ENCODE measurements at regions not wholly inside any gene's neighbourhood (a gene's known extent, or its start where the extent isn't known, plus 50 kb on each side); places are given as distances from the start of the nearest gene placed in this dataset.

DNA sequence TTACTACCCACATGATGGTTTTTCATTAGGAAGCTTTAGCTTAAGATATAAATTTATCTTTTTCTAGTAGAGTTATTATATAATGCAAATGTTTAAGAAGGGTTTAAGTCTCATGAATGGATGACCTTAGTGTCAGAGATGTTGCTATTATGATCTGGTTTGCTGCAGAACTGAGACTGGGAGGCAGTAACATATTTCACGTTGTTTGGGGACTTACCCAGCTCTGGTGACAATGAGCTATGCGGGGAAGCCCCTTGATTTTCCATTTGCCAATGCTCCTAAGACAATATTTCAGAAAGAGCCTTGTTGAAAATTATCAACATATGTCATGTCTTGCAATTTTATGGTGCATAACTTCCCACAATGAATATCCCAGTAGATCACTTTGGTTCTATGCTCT is 754.6 kb downstream of the REEP3 start:
- no peaks in the 10 kb centered on the region for H3K36me3 ChIP-seq (replicated peaks in 1 of 2; ENCODE audit: control extremely low read depth in 1 of 2, control insufficient read depth in 1 of 2, extremely low read depth in 1 of 2, insufficient read depth in 2 of 2, low read length in 1 of 2)
- H3K27me3 Mint-ChIP-seq: no peaks in the 10 kb centered on the region
- DNase-seq: no peak
- CTCF ChIA-PET: no interaction called here
- TF ChIP-seq EZH2 (IDR thresholded peaks at IDR 0.05; ENCODE audit: borderline replicate concordance, insufficient read depth, low read depth, low read length, poor library complexity, severe bottlenecking): no peak
- TF ChIP-seq, protein P1, sequence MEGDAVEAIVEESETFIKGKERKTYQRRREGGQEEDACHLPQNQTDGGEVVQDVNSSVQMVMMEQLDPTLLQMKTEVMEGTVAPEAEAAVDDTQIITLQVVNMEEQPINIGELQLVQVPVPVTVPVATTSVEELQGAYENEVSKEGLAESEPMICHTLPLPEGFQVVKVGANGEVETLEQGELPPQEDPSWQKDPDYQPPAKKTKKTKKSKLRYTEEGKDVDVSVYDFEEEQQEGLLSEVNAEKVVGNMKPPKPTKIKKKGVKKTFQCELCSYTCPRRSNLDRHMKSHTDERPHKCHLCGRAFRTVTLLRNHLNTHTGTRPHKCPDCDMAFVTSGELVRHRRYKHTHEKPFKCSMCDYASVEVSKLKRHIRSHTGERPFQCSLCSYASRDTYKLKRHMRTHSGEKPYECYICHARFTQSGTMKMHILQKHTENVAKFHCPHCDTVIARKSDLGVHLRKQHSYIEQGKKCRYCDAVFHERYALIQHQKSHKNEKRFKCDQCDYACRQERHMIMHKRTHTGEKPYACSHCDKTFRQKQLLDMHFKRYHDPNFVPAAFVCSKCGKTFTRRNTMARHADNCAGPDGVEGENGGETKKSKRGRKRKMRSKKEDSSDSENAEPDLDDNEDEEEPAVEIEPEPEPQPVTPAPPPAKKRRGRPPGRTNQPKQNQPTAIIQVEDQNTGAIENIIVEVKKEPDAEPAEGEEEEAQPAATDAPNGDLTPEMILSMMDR (IDR thresholded peaks at IDR 0.05): no peak
- H3K4me3 ChIP-seq (ENCODE audit: control extremely low read depth in 1 of 5, extremely low read depth in 1 of 5, insufficient read depth in 1 of 5, low read depth in 2 of 5, low read length in 4 of 5): no peak overlapping the region
- no peaks in the 10 kb centered on the region for H3K9me3 Mint-ChIP-seq (ENCODE audit: insufficient read depth)
- no peak for ATAC-seq (ENCODE audit: low read depth)
- no peak overlapping the region for H3K27ac ChIP-seq (ENCODE audit: low read length in 2 of 2)
- POLR2A ChIA-PET: no interaction called here
- H3K27me3 ChIP-seq (replicated peaks in 1 of 4; ENCODE audit: control extremely low read depth in 1 of 4, control insufficient read depth in 3 of 4, insufficient read depth in 4 of 4, low read length in 3 of 4): no peaks in the 10 kb centered on the region
- no peak overlapping the region for H2AFZ ChIP-seq (ENCODE audit: insufficient read depth, low read depth, low read length, poor library complexity, severe bottlenecking)
- no peaks in the 10 kb centered on the region for H3K4me1 ChIP-seq (ENCODE audit: control insufficient read depth in 2 of 2, insufficient read depth in 2 of 2, low read length in 2 of 2)
- no peaks in the 10 kb centered on the region for H3K79me2 ChIP-seq (ENCODE audit: control insufficient read depth, insufficient read depth, low read length)
- WGBS (ENCODE audit: insufficient coverage): 40% methylated on average over 1 of the region's 2 CpGs
- no peaks in the 10 kb centered on the region for H3K4me1 Mint-ChIP-seq
- H3K4me3 Mint-ChIP-seq: no peak overlapping the region
- intact Hi-C loops (cut with micrococcal nuclease): no loop called here
- no peaks in the 10 kb centered on the region for H4K20me1 ChIP-seq (ENCODE audit: control insufficient read depth, insufficient read depth, low read length, poor library complexity, severe bottlenecking)
- no peak overlapping the region for H3K9ac ChIP-seq (ENCODE audit: low read length)
- peaks cover 0 to 4% (median 0%) of the 10 kb centered on the region in 3 donors for H3K9me3 ChIP-seq (ENCODE audit: control extremely low read depth in 1 of 3, control insufficient read depth in 2 of 3, insufficient read depth in 1 of 3, low read length in 2 of 3)
- H3K4me2 ChIP-seq (replicated peaks; ENCODE audit: low read depth, low read length, poor library complexity, severe bottlenecking): no peak overlapping the region
- no peak overlapping the region for H3K27ac Mint-ChIP-seq

DNA sequence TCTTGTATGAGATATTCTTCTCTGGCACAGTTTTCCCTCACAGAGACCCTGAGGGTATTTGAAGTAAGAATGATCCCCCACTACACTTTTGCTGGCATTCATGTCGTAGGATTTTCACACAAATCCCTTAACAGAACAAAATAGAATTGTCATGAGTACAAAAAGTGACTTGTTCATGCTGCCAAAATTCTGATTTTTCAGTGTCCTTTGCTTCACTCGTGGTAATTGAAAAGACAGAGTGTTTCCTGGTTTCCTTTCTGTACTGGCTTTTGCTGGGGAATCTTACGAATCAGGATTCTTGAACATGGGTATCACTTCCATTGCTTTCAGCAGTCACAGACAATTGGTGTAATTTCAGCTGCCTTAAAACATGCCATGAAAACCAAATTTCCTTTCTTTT is 756.3 kb downstream of the REEP3 start:
- CTCF ChIA-PET: no interaction called here
- WGBS (ENCODE audit: insufficient coverage): 65% methylated on average over 2 of the region's 3 CpGs
- Histone ChIP-seq H3K4me1 (ENCODE audit: control insufficient read depth in 2 of 2, insufficient read depth in 2 of 2, low read length in 2 of 2) (no peaks in the 10 kb centered on the region), H3K27me3 (replicated peaks in 1 of 4; ENCODE audit: control extremely low read depth in 1 of 4, control insufficient read depth in 3 of 4, insufficient read depth in 4 of 4, low read length in 3 of 4) (no peaks in the 10 kb centered on the region), H3K9ac (ENCODE audit: low read length) (no peak overlapping the region), H3K36me3 (replicated peaks in 1 of 2; ENCODE audit: control extremely low read depth in 1 of 2, control insufficient read depth in 1 of 2, extremely low read depth in 1 of 2, insufficient read depth in 2 of 2, low read length in 1 of 2) (no peaks in the 10 kb centered on the region), H3K79me2 (ENCODE audit: control insufficient read depth, insufficient read depth, low read length) (no peaks in the 10 kb centered on the region), H3K4me3 (ENCODE audit: control extremely low read depth in 1 of 5, extremely low read depth in 1 of 5, insufficient read depth in 1 of 5, low read depth in 2 of 5, low read length in 4 of 5) (no peak overlapping the region), H2AFZ (ENCODE audit: insufficient read depth, low read depth, low read length, poor library complexity, severe bottlenecking) (no peak overlapping the region), H3K27ac (ENCODE audit: low read length in 2 of 2) (no peak overlapping the region), H3K9me3 (ENCODE audit: control extremely low read depth in 1 of 3, control insufficient read depth in 2 of 3, insufficient read depth in 1 of 3, low read length in 2 of 3) (peaks cover 0 to 4% (median 0%) of the 10 kb centered on the region in 3 donors), H4K20me1 (ENCODE audit: control insufficient read depth, insufficient read depth, low read length, poor library complexity, severe bottlenecking) (no peaks in the 10 kb centered on the region), H3K4me2 (replicated peaks; ENCODE audit: low read depth, low read length, poor library complexity, severe bottlenecking) (no peak overlapping the region)
- ATAC-seq (ENCODE audit: low read depth): no peak
- no peak overlapping the region for H3K4me3 Mint-ChIP-seq
- H3K27ac Mint-ChIP-seq: no peak overlapping the region
- TF ChIP-seq EZH2 (IDR thresholded peaks at IDR 0.05; ENCODE audit: borderline replicate concordance, insufficient read depth, low read depth, low read length, poor library complexity, severe bottlenecking): no peak
- TF ChIP-seq, protein P1 (IDR thresholded peaks at IDR 0.05): no peak
- no peaks in the 10 kb centered on the region for H3K9me3 Mint-ChIP-seq (ENCODE audit: insufficient read depth)
- H3K4me1 Mint-ChIP-seq: no peaks in the 10 kb centered on the region
- DNase-seq: no peak
- POLR2A ChIA-PET: no interaction called here
- H3K27me3 Mint-ChIP-seq: no peaks in the 10 kb centered on the region
- intact Hi-C loops (cut with micrococcal nuclease): no loop called here

All from B cell (primary cell).